HL-60 (cell line): ENCODE measurements at regions not wholly inside any gene's neighbourhood (a gene's known extent, or its start where the extent isn't known, plus 50 kb on each side); places are given as distances from the start of the nearest gene placed in this dataset.

Experiments used
- TF ChIP-seq, protein P1 (sequence below): IDR thresholded peaks from one replicate; pipeline ENCODE4 v1.5.1; 2011; ENCODE audit warnings: low read length, control low read depth, inconsistent platforms; ENCODE audit not compliant: insufficient read depth
- TF ChIP-seq, protein P2 (sequence below): IDR thresholded peaks from 2 replicates; pipeline ENCODE4 v1.6.1; 2012; ENCODE audit warnings: low read depth; ENCODE audit not compliant: insufficient replicate concordance

DNA sequence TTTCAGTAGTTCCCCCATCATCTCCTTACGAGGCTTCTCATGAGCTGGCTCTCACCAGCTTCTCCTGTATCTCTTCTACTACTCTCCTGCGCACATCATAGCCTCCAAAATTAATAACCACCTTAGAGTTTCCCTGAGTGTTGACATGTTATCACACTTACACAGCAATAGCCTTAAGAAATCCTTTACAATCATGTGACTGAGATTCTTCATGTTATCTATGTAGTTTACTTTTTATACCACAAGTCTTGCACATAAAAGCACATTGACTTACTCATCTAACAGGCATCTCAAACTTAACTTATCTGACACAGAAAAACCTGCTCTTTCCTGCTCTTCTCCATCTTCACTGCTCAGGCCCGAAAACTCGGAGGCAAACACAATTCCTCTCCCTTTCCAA is 103.7 kb upstream of the TAB2 start:
- TF ChIP-seq, protein P1, sequence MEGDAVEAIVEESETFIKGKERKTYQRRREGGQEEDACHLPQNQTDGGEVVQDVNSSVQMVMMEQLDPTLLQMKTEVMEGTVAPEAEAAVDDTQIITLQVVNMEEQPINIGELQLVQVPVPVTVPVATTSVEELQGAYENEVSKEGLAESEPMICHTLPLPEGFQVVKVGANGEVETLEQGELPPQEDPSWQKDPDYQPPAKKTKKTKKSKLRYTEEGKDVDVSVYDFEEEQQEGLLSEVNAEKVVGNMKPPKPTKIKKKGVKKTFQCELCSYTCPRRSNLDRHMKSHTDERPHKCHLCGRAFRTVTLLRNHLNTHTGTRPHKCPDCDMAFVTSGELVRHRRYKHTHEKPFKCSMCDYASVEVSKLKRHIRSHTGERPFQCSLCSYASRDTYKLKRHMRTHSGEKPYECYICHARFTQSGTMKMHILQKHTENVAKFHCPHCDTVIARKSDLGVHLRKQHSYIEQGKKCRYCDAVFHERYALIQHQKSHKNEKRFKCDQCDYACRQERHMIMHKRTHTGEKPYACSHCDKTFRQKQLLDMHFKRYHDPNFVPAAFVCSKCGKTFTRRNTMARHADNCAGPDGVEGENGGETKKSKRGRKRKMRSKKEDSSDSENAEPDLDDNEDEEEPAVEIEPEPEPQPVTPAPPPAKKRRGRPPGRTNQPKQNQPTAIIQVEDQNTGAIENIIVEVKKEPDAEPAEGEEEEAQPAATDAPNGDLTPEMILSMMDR, result no peak
- TF ChIP-seq, protein P2, sequence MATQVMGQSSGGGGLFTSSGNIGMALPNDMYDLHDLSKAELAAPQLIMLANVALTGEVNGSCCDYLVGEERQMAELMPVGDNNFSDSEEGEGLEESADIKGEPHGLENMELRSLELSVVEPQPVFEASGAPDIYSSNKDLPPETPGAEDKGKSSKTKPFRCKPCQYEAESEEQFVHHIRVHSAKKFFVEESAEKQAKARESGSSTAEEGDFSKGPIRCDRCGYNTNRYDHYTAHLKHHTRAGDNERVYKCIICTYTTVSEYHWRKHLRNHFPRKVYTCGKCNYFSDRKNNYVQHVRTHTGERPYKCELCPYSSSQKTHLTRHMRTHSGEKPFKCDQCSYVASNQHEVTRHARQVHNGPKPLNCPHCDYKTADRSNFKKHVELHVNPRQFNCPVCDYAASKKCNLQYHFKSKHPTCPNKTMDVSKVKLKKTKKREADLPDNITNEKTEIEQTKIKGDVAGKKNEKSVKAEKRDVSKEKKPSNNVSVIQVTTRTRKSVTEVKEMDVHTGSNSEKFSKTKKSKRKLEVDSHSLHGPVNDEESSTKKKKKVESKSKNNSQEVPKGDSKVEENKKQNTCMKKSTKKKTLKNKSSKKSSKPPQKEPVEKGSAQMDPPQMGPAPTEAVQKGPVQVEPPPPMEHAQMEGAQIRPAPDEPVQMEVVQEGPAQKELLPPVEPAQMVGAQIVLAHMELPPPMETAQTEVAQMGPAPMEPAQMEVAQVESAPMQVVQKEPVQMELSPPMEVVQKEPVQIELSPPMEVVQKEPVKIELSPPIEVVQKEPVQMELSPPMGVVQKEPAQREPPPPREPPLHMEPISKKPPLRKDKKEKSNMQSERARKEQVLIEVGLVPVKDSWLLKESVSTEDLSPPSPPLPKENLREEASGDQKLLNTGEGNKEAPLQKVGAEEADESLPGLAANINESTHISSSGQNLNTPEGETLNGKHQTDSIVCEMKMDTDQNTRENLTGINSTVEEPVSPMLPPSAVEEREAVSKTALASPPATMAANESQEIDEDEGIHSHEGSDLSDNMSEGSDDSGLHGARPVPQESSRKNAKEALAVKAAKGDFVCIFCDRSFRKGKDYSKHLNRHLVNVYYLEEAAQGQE, result no peak
